ENCODE measurements at regions not wholly inside any gene's neighbourhood (a gene's known extent, or its start where the extent isn't known, plus 50 kb on each side); places are given as distances from the start of the nearest gene placed in this dataset.

DNA sequence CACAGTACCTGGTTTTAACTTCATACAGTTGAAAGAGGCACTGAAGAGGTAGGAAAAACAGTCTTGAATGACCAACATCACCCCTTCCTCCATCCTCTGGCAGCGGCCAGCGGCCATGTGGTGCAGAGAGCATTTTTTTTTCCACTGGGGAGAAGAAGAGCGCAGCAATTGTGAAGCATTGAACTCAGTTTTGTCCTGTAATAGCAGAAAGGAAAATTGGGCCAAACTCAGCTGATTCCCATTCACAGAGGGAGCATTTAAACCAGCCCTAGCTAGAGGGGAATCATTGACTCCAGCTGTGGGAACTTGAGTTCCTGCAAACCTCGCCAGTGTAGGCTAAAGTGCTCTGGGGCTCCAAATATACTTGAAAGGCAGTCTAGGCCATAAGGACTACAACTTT lies 316.6 kb upstream of the CHST9 start:
- H3K36me3 ChIP-seq, result no peaks in the 10 kb centered on the region
- H3K9me3 ChIP-seq, result no peaks in the 10 kb centered on the region
- no peak overlapping the region for H3K27ac ChIP-seq
- no peaks in the 10 kb centered on the region for H3K27me3 ChIP-seq
- H3K4me1 ChIP-seq (ENCODE audit: control insufficient read depth in 1 of 2, insufficient read depth in 1 of 2, low read depth in 1 of 2, low read length in 1 of 2), result no peaks in the 10 kb centered on the region
- H3K4me3 ChIP-seq (ENCODE audit: low read depth in 1 of 2, low read length in 1 of 2), result no peak overlapping the region
- TF ChIP-seq CTCF (IDR thresholded peaks at IDR 0.05), result no peak

GRCh38 chr18:27500531-27500930 lies 315.4 kb upstream of the CHST9 start:
- H3K4me3 ChIP-seq (ENCODE audit: low read depth in 1 of 2, low read length in 1 of 2), result no peak overlapping the region

DNA sequence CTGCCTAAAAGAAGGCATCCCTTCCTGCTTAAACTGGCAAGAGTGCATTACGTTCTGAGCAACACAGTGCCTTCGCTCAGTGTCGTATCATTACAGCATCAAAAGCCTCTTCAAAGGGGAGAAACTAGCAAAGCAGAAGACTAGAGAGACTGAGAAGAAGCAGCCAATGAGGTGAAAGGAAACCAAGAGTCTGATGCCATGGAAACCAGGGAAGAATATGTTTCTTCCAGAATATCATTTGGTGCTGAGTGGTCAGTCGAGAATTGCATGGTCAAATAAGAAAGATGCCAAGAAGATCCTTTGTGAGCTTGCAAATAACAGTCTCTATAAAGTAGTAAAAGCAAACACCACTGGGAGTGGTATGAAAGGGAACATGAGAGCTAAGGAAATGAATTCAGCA lies 312.1 kb upstream of the CHST9 start:
- H3K9me3 ChIP-seq, result no peaks in the 10 kb centered on the region
- TF ChIP-seq CTCF (IDR thresholded peaks at IDR 0.05), result no peak
- no peak overlapping the region for H3K27ac ChIP-seq
- H3K27me3 ChIP-seq, result no peaks in the 10 kb centered on the region
- no peaks in the 10 kb centered on the region for H3K4me1 ChIP-seq (ENCODE audit: control insufficient read depth in 1 of 2, insufficient read depth in 1 of 2, low read depth in 1 of 2, low read length in 1 of 2)
- H3K4me3 ChIP-seq (ENCODE audit: low read depth in 1 of 2, low read length in 1 of 2), result no peak overlapping the region
- no peaks in the 10 kb centered on the region for H3K36me3 ChIP-seq

More at GRCh38 chr18:27500531-27500930, 315.4 kb upstream of the CHST9 start:
- no peaks in the 10 kb centered on the region for H3K27me3 ChIP-seq
- TF ChIP-seq CTCF (IDR thresholded peaks at IDR 0.05), result no peak
- no peaks in the 10 kb centered on the region for H3K4me1 ChIP-seq (ENCODE audit: control insufficient read depth in 1 of 2, insufficient read depth in 1 of 2, low read depth in 1 of 2, low read length in 1 of 2)
- no peaks in the 10 kb centered on the region for H3K36me3 ChIP-seq
- H3K27ac ChIP-seq, result no peak overlapping the region
- no peaks in the 10 kb centered on the region for H3K9me3 ChIP-seq

DNA sequence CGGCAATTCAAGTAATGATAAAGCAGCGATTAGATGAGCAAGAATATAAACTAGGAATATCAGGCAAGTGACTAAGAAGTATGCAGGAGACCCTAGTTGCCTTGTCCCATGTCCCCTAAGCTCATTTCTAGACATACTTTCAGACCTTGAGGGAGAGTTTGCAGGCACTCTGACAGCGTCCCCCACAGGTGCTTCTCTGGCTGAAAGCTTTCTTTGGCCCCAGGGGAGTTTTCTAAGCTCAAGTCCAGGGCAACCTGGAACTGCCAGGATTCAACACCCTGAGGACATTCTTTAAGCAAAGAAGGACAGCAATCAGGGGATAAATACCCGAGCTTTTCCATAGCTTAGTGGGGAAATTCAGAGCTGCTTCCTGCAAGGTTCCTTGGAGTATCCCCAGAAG lies 308.1 kb upstream of the CHST9 start:
- Histone ChIP-seq H3K27me3 (no peaks in the 10 kb centered on the region), H3K4me1 (ENCODE audit: control insufficient read depth in 1 of 2, insufficient read depth in 1 of 2, low read depth in 1 of 2, low read length in 1 of 2) (no peaks in the 10 kb centered on the region), H3K27ac (no peak overlapping the region), H3K36me3 (no peaks in the 10 kb centered on the region), H3K4me3 (ENCODE audit: low read depth in 1 of 2, low read length in 1 of 2) (no peak overlapping the region), H3K9me3 (no peaks in the 10 kb centered on the region)
- TF ChIP-seq CTCF (IDR thresholded peaks at IDR 0.05), result no peak

DNA sequence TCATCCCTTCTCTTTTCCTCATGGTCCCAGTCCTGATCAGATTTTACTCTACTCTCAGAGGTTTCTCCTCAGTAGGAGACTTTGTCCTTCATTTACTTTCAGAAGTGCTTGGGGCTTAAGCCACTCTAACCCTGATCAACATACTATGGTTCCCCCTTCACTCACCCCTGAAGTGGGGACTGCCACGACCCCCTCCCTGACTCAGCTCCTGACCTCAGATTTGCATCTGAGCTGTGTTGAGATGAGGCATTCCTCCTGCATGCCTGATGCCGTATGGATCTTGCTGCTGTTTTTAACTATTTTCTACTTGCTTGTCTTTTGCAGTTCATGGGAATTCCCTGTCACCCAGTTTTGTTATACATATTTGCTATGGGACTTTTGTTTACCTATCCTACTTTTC lies 306.7 kb upstream of the CHST9 start:
- no peaks in the 10 kb centered on the region for H3K36me3 ChIP-seq
- no peaks in the 10 kb centered on the region for H3K4me1 ChIP-seq (ENCODE audit: control insufficient read depth in 1 of 2, insufficient read depth in 1 of 2, low read depth in 1 of 2, low read length in 1 of 2)
- H3K4me3 ChIP-seq (ENCODE audit: low read depth in 1 of 2, low read length in 1 of 2), result no peak overlapping the region
- H3K27ac ChIP-seq, result no peak overlapping the region
- H3K9me3 ChIP-seq, result no peaks in the 10 kb centered on the region
- no peaks in the 10 kb centered on the region for H3K27me3 ChIP-seq
- TF ChIP-seq CTCF (IDR thresholded peaks at IDR 0.05), result no peak

- no peak overlapping the region for H3K27ac ChIP-seq
- H3K36me3 ChIP-seq, result no peaks in the 10 kb centered on the region
- TF ChIP-seq CTCF (IDR thresholded peaks at IDR 0.05), result no peak
- no peaks in the 10 kb centered on the region for H3K4me1 ChIP-seq (ENCODE audit: control insufficient read depth in 1 of 2, insufficient read depth in 1 of 2, low read depth in 1 of 2, low read length in 1 of 2)
- H3K27me3 ChIP-seq, result no peaks in the 10 kb centered on the region
- H3K9me3 ChIP-seq, result no peaks in the 10 kb centered on the region
- H3K4me3 ChIP-seq (ENCODE audit: low read depth in 1 of 2, low read length in 1 of 2), result no peak overlapping the region
Measured at GRCh38 chr18:27483276-27483675, 298.2 kb upstream of the CHST9 start.
